ENCODE measurements at regions not wholly inside any gene's neighbourhood (a gene's known extent, or its start where the extent isn't known, plus 50 kb on each side); places are given as distances from the start of the nearest gene placed in this dataset.

DNA sequence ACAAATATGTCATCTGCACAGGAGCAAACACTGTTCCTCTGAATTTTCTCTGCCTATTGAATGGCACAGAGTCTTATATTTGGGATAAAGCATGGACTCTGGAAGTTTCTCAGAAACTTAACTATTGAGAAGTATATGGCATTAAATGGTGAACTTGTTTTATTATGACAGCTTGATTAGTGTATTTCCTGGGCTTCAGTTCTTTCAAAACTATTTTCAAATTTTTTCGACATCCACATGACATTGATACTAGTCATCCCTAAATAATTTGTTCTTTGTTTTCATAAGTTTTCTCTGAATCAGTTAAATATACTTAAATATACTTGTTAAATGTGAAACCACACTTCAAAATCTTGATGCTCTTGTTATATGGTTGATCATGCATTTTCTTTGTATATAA is 144.0 kb upstream of the TSHZ2 start:
- Histone ChIP-seq H3K79me2 (ENCODE audit: control insufficient read depth, insufficient read depth, low read length) (no peaks in the 10 kb centered on the region), H3K27me3 (replicated peaks in 1 of 2; ENCODE audit: control insufficient read depth in 2 of 2, insufficient read depth in 2 of 2, low read length in 1 of 2) (no peaks in the 10 kb centered on the region), H3K4me3 (no peak overlapping the region), H3K4me1 (ENCODE audit: control insufficient read depth, insufficient read depth, low read length) (no peaks in the 10 kb centered on the region), H3K4me2 (ENCODE audit: control insufficient read depth, insufficient read depth) (no peak overlapping the region), H4K20me1 (ENCODE audit: control insufficient read depth, insufficient read depth) (no peaks in the 10 kb centered on the region), H2AFZ (ENCODE audit: control insufficient read depth, low read depth, low read length) (no peak overlapping the region), H3K27ac (ENCODE audit: control insufficient read depth, insufficient read depth) (no peak overlapping the region), H3K9ac (ENCODE audit: control insufficient read depth, insufficient read depth, low read length) (no peak overlapping the region), H3K36me3 (ENCODE audit: control insufficient read depth in 2 of 2, insufficient read depth in 2 of 2, low read length in 1 of 2) (no peaks in the 10 kb centered on the region), H3K9me3 (replicated peaks; ENCODE audit: control insufficient read depth, insufficient read depth, low read length) (no peaks in the 10 kb centered on the region)
- BruUV-seq (replicated peaks) = no TSS peak
- in situ Hi-C loops (cut with MboI) = no loop called here
- ChIA-PET SMC1A (ENCODE audit: uncharacterized antibody, unreplicated experiment) (interaction anchor here (0.7 kb wide), 1 partner anchor 32 kb away, joined by 3 read pairs; no protein-coding TSS in a partner anchor), RAD21 (ENCODE audit: unreplicated experiment) (no interaction called here), POLR2A (no interaction called here), CTCF (no interaction called here)
- WGBS (ENCODE audit: insufficient coverage, insufficient replicate concordance, low lambda C conversion rate, missing lambda C conversion rate) = 4% methylated on average over 1 of the region's 1 CpG
- FAIRE-seq = no peak
- TF ChIP-seq CREM (IDR thresholded peaks at IDR 0.05; ENCODE audit: low read depth) (no peak), FOXK2 (IDR thresholded peaks at IDR 0.05) (no peak), KLF5 (IDR thresholded peaks at IDR 0.05; ENCODE audit: partially characterized antibody) (no peak), YY1 (IDR thresholded peaks at IDR 0.05; ENCODE audit: low read depth, low read length) (no peak), STAT1 (conservative IDR thresholded peaks at IDR 0.05) (no peak), MXI1 (IDR thresholded peaks at IDR 0.05; ENCODE audit: low read depth, low read length) (no peak), RCOR1 (conservative IDR thresholded peaks at IDR 0.05; ENCODE audit: low read depth, low read length) (no peak), RB1 (IDR thresholded peaks at IDR 0.05; ENCODE audit: borderline replicate concordance) (no peak)
- TF ChIP-seq, protein P1, sequence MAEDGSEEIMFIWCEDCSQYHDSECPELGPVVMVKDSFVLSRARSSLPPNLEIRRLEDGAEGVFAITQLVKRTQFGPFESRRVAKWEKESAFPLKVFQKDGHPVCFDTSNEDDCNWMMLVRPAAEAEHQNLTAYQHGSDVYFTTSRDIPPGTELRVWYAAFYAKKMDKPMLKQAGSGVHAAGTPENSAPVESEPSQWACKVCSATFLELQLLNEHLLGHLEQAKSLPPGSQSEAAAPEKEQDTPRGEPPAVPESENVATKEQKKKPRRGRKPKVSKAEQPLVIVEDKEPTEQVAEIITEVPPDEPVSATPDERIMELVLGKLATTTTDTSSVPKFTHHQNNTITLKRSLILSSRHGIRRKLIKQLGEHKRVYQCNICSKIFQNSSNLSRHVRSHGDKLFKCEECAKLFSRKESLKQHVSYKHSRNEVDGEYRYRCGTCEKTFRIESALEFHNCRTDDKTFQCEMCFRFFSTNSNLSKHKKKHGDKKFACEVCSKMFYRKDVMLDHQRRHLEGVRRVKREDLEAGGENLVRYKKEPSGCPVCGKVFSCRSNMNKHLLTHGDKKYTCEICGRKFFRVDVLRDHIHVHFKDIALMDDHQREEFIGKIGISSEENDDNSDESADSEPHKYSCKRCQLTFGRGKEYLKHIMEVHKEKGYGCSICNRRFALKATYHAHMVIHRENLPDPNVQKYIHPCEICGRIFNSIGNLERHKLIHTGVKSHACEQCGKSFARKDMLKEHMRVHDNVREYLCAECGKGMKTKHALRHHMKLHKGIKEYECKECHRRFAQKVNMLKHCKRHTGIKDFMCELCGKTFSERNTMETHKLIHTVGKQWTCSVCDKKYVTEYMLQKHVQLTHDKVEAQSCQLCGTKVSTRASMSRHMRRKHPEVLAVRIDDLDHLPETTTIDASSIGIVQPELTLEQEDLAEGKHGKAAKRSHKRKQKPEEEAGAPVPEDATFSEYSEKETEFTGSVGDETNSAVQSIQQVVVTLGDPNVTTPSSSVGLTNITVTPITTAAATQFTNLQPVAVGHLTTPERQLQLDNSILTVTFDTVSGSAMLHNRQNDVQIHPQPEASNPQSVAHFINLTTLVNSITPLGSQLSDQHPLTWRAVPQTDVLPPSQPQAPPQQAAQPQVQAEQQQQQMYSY (CRISPR knock-in tag; IDR thresholded peaks at IDR 0.05) = no peak
- TF ChIP-seq, protein P2, sequence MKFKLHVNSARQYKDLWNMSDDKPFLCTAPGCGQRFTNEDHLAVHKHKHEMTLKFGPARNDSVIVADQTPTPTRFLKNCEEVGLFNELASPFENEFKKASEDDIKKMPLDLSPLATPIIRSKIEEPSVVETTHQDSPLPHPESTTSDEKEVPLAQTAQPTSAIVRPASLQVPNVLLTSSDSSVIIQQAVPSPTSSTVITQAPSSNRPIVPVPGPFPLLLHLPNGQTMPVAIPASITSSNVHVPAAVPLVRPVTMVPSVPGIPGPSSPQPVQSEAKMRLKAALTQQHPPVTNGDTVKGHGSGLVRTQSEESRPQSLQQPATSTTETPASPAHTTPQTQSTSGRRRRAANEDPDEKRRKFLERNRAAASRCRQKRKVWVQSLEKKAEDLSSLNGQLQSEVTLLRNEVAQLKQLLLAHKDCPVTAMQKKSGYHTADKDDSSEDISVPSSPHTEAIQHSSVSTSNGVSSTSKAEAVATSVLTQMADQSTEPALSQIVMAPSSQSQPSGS (IDR thresholded peaks at IDR 0.05; ENCODE audit: low read length) = no peak
- intact Hi-C loops (cut with micrococcal nuclease; ENCODE audit: unreplicated experiment) = no loop called here
- no peak for DNase-seq (ENCODE audit: low read depth, low spot score)
- ATAC-seq = no peak

Measured in GM12878 (cell line).